ENCODE measurements at regions not wholly inside any gene's neighbourhood (a gene's known extent, or its start where the extent isn't known, plus 50 kb on each side); places are given as distances from the start of the nearest gene placed in this dataset.

DNA sequence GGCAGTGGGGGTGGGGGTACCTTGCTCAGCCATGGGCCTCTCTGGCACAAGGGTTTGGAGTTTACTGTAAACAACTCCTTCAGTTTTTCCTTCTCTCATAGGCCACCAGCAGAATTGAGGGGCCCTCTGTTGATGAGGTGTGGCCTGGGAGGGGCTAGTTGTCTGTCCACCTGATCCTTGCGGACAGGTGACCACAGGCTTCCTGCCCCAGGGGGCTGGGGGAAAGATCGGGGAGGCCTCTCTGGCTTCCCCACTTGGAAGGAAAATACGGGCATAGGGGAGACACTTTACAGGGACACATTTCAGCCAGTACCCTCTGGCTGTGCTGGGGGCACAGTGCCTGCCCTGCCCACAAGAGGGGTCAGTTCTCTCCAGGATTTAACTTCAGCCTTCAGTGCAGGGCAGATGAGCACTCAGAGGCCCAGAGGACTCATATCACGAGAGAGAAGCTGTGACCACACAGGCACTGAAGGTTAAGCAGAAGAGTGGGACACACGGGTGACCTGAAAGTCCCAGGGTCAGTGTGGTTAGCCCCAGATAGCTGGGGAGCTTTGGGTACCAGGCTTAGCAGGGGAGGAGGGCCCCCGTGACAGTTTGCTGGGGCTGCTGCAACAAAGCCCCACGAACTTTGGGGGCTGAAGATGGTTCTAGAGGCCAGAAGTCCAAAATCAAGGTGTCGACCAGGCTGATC, 245.9 kb downstream of the SEC14L1 start:
- H2BK12ac ChIP-seq (ENCODE audit: low read depth, low read length): no peak overlapping the region
- H3K18ac ChIP-seq (ENCODE audit: extremely low read depth, low read length): 0 out of 2 replicates have a peak overlapping the region, but pooled peaks have one; percentile 40
- WGBS, 2 experiments (ENCODE audit: extremely low coverage in 1 of 2, insufficient coverage in 1 of 2, insufficient read length in 1 of 2, insufficient replicate concordance in 2 of 2, low coverage in 1 of 2, low lambda C conversion rate in 2 of 2, missing lambda C conversion rate in 1 of 2): 83% methylated on average over 7 of the region's 8 CpGs; no CpG with 5 or more reads in 1 of the 2 experiments
- peaks cover 14% of the 10 kb centered on the region for H3K79me1 ChIP-seq (ENCODE audit: low read depth, low read length)
- H2AK5ac ChIP-seq (ENCODE audit: low read depth, low read length): no peak overlapping the region
- H3K9ac ChIP-seq (replicated peaks in 1 of 4; ENCODE audit: extremely low read depth in 1 of 4, low read depth in 3 of 4, low read length in 3 of 4): no peak overlapping the region
- TF ChIP-seq RAD21 (IDR thresholded peaks at IDR 0.05 in 1 of 2, conservative IDR thresholded peaks at IDR 0.05 in 1 of 2; ENCODE audit: low read depth in 2 of 2, low read length in 2 of 2): no peak
- no peak for TF ChIP-seq SAP30 (IDR thresholded peaks at IDR 0.05; ENCODE audit: insufficient read depth, insufficient replicate concordance, low read length)
- no peak for TF ChIP-seq KDM1A (IDR thresholded peaks at IDR 0.05; ENCODE audit: borderline replicate concordance, low read length)
- no peak for TF ChIP-seq SIX5 (IDR thresholded peaks at IDR 0.05; ENCODE audit: low read depth, low read length)
- TF ChIP-seq TAF7 (optimal IDR thresholded peaks at IDR 0.05; ENCODE audit: borderline replicate concordance, low read depth, low read length): no peak
- TF ChIP-seq SP1 (IDR thresholded peaks at IDR 0.05; ENCODE audit: low read depth, low read length): no peak
- peaks cover 10 to 25% of the 10 kb centered on the region in 2 experiments for H4K20me1 ChIP-seq (replicated peaks in 1 of 2; ENCODE audit: control insufficient read depth in 1 of 2, insufficient read depth in 2 of 2, low read length in 2 of 2)
- FAIRE-seq: no peak
- H3K9me3 ChIP-seq (ENCODE audit: insufficient read depth in 2 of 2, low read depth in 1 of 2, low read length in 1 of 2): no peaks in the 10 kb centered on the region
- no peak overlapping the region for H3K4ac ChIP-seq (replicated peaks; ENCODE audit: insufficient read length, low read depth, low read length)
- no peak overlapping the region for H3K56ac ChIP-seq (replicated peaks; ENCODE audit: insufficient read length, low read depth, low read length)
- H3K23ac ChIP-seq (ENCODE audit: insufficient read length): no peak overlapping the region
- H4K91ac ChIP-seq (replicated peaks; ENCODE audit: insufficient read length, low read length): no peak overlapping the region
- no peak overlapping the region; the same call in 1 of the 2 replicates for H2BK5ac ChIP-seq (ENCODE audit: low read depth, low read length)
- DNase-seq (ENCODE audit: low read depth in 1 of 2, low spot score in 2 of 2): no peak
- ChIA-PET CTCF (ENCODE audit: partially characterized antibody) (interaction anchor here (0.5 to 39.2 kb wide), 5 partner anchors 14 to 414 kb away, joined by 3 to 512 read pairs (median 3); no protein-coding TSS in a partner anchor), POLR2A (ENCODE audit: partially characterized antibody) (interaction anchor here (0.9 to 1.5 kb wide), 2 partner anchors 9 to 10 kb away, joined by 3 to 6 read pairs; no protein-coding TSS in a partner anchor)
- no peak overlapping the region for H2BK20ac ChIP-seq (ENCODE audit: low read length)
- H3K23me2 ChIP-seq (ENCODE audit: low read depth, low read length): 0 out of 2 replicates have a peak, but pooled peaks cover 2% of the 10 kb centered on the region
- H3K4me3 ChIP-seq (ENCODE audit: extremely low read depth in 1 of 4, insufficient read depth in 2 of 4, low read depth in 3 of 4, low read length in 4 of 4): no peak overlapping the region
- H3K36me3 ChIP-seq (ENCODE audit: control insufficient read depth in 2 of 4, insufficient read depth in 4 of 4, low read length in 3 of 4): no peaks in the 10 kb centered on the region
- H3K14ac ChIP-seq (ENCODE audit: insufficient read length): no peak overlapping the region
- H4K8ac ChIP-seq (ENCODE audit: extremely low read depth, insufficient read depth, low read length): no peak overlapping the region; the same call in 1 of the 2 replicates
- H3K4me2 ChIP-seq (ENCODE audit: insufficient read depth in 1 of 2, low read depth in 2 of 2, low read length in 2 of 2): no peak overlapping the region
- no peak overlapping the region for H2BK120ac ChIP-seq (replicated peaks; ENCODE audit: low read depth, low read length)
- no peak overlapping the region for H4K5ac ChIP-seq (ENCODE audit: insufficient read length, low read depth, low read length)
- no peak overlapping the region for H3K27ac ChIP-seq (ENCODE audit: low read depth, low read length)
- no peak overlapping the region for H2BK15ac ChIP-seq (ENCODE audit: low read length)
- peaks cover 2 to 77% of the 10 kb centered on the region in 2 experiments; a peak in 2 of 4 replicates for H3K79me2 ChIP-seq (ENCODE audit: control insufficient read depth in 1 of 2, insufficient read depth in 2 of 2, low read length in 2 of 2)
- no peak overlapping the region for H2AFZ ChIP-seq (ENCODE audit: low read length)
- no peaks in the 10 kb centered on the region for H3K27me3 ChIP-seq (replicated peaks in 1 of 4; ENCODE audit: control insufficient read depth in 3 of 4, extremely low read depth in 1 of 4, insufficient read depth in 3 of 4, low read length in 3 of 4)
- H3K4me1 ChIP-seq (replicated peaks in 1 of 4; ENCODE audit: control insufficient read depth in 3 of 4, insufficient read depth in 4 of 4, low read length in 3 of 4): peaks cover 3 to 63% (median 42%) of the 10 kb centered on the region in 4 experiments
